GM13977 (cell line): ENCODE measurements at regions not wholly inside any gene's neighbourhood (a gene's known extent, or its start where the extent isn't known, plus 50 kb on each side); places are given as distances from the start of the nearest gene placed in this dataset.

Experiments
- DNase-seq: peaks from one replicate; pipeline ENCODE4 v3.0.0; 2012; ENCODE audit warnings: low spot score
- in situ Hi-C: fragments of 300-500 bp; cut with MboI; formaldehyde crosslinking; loops from one replicate; pipeline ENCODE4 v1.12.0; 2022; ENCODE audit warnings: low sequenced_read_pairs, low pct_unique_long_range_greater_than_20kb, mixed read lengths, inconsistent platforms; ENCODE audit not compliant: unreplicated experiment
- TF ChIP-seq, protein P1 (sequence below): IDR thresholded peaks from 2 replicates; pipeline ENCODE4 v1.5.1; 2012; ENCODE audit warnings: mild to moderate bottlenecking, control low read depth; ENCODE audit not compliant: insufficient read depth; ENCODE audit errors: extremely low read depth, missing control alignments

DNA sequence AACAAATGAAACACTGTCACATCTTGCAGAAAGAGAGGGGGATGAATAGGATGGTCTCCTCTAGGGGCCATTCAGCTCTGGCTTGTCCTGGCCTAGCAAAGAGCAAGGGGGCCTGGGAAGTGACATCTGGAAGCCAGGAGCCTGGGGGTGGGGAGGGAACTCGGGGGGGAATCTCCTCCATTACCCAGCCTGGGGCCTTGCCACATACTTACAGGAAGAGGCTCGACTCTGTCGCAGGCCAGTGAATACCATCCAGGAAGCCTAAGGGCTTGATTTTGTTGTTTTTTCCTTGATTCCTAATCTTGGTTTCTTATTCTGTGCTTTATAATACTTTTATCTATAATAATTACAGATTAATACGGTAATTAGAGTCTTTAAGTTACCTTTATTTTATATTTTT is 797.5 kb upstream of the ID2 start:
- TF ChIP-seq, protein P1, sequence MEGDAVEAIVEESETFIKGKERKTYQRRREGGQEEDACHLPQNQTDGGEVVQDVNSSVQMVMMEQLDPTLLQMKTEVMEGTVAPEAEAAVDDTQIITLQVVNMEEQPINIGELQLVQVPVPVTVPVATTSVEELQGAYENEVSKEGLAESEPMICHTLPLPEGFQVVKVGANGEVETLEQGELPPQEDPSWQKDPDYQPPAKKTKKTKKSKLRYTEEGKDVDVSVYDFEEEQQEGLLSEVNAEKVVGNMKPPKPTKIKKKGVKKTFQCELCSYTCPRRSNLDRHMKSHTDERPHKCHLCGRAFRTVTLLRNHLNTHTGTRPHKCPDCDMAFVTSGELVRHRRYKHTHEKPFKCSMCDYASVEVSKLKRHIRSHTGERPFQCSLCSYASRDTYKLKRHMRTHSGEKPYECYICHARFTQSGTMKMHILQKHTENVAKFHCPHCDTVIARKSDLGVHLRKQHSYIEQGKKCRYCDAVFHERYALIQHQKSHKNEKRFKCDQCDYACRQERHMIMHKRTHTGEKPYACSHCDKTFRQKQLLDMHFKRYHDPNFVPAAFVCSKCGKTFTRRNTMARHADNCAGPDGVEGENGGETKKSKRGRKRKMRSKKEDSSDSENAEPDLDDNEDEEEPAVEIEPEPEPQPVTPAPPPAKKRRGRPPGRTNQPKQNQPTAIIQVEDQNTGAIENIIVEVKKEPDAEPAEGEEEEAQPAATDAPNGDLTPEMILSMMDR = no peak
- DNase-seq = no peak
- in situ Hi-C loops = no loop called here

DNA sequence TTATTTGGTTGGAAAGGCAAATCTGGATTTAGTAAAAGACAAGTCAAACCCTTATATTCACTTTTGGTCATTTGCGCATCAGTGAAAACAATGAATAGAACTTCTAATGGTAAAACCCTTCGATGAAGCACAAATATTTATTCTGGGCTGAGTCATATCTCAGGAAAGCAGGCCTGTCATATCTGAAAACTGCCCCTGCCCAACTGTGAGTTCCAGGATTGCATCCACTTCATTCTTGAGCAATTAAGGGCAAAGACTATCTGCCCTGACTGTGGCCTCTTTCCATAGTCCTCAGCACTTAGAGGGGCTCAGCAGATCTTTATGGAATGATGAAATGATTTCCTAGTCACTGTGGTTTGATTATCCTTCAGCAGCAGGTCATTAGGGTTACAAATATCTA is 795.2 kb upstream of the ID2 start:
- TF ChIP-seq, protein P1 = no peak
- in situ Hi-C loops = no loop called here
- DNase-seq = no peak

DNA sequence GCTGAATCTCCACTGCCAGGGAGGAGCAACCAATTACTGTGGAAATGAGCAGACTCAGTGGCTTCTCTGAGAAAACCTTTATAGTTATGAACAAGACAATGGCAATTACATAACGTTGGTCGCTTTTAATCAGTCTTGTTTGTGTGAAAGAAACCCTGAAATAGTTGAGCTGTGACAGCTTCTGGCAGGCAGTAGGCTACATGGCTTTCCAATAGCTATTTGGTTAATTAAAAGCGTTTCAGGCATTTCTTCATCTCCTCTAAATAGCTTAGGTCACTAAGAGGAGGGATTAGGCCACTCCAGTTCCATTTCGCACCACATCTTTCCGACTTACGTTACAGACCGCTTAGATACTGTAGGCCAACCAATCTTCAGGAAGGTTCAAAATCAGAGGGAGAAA is 794.4 kb upstream of the ID2 start:
- TF ChIP-seq, protein P1 = no peak
- in situ Hi-C loops = no loop called here
- DNase-seq = no peak

DNA sequence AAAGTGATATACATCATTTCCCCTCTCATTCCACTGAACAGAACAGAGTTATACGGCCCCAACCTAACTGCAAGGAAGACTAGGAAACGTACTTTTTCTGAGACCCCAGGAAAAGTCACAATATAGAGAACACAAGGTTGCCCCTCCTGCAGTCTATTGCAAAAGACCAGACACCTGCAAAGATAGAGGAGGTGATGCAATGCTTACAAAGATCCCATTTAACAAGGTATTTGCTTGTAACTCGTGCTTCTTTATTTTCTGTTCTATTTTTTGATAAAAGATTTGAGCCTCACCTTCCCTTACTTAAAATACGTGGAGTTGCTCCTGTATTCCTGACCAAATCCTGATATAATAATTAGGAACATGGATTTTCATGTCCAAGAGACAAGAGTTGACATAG is 793.0 kb upstream of the ID2 start:
- no peak for DNase-seq
- in situ Hi-C loops = no loop called here
- TF ChIP-seq, protein P1 = no peak

DNA sequence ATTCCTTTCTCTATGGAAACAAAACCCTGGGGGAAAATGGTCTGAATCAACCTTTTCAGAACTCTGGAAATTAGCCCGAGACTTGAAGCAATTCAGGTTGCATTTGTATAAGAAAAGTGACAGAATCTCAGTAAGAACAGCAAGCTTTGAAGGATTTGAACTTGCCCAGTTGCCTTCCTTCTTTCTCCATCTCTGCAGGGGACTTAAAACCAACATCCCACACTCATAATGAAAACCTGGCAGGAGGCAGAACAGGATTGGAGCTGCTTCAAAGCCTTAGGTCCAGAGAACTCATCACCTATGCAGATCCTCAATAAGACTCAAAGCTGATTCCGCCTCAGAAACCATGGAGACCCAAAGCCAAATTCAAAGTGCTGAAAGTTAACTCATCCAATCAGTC is 790.5 kb upstream of the ID2 start:
- in situ Hi-C loops = no loop called here

DNA sequence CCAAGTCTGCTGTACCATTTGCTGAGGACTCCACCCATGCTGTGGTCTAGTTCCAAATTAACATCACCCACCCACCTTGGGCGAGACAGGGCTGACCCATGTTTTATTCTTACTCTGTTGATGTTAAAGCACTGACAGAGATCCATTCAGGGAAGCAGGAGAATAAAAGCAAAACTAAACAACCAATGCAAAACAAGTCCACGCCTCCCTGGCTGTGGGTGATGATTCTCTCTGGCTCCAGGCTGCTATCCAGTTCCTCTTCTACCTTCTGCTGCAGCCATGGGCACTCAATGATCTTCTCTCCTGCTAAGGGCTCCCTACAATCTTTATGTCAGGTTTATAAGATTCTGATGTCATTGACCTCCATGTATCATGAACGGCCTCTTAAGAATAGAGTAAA is 786.6 kb upstream of the ID2 start:
- in situ Hi-C loops = no loop called here
- DNase-seq = no peak
- TF ChIP-seq, protein P1 = no peak

More for the DNA sequence above, 790.5 kb upstream of the ID2 start:
- TF ChIP-seq, protein P1 = no peak
- DNase-seq = no peak

DNA sequence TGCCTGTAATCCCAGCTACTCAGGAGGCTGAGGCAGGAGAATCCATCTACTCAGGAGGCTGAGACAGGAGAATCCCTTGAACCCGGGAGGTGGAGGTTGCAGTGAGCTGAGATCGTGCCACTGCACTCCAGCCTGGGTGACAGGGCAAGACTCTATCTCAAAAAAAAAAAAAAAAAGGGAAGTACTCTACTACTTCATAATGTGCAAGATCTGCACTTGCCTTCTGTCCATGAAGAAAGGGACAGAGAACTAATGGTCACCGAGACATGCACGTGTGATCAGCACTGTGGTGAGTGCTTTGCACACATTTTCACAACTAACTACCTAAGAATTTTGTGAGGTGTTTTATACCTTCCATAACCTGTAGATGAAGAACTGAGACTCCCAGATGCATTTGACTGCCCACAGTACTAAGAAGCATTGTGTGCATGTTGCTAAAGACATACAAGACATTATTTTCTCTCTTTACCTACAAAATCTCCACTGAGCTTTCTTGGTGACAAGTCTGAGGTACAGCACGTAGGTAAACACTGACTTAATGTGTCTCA is 784.8 kb upstream of the ID2 start:
- in situ Hi-C loops = no loop called here
- TF ChIP-seq, protein P1 = no peak
- DNase-seq = no peak
